HEK293 (cell line): ENCODE measurements at regions not wholly inside any gene's neighbourhood (a gene's known extent, or its start where the extent isn't known, plus 50 kb on each side); places are given as distances from the start of the nearest gene placed in this dataset.

ENCODE experiments used
- HOXA7 ChIP-seq: sonication (generic); formaldehyde crosslinking; IDR thresholded peaks from 2 replicates; pipeline ENCODE4 v1.8.1; 2022; ENCODE audit warnings: missing genetic modification reagents, borderline replicate concordance
- REST ChIP-seq: fragments of 450-650 bp; formaldehyde crosslinking; IDR thresholded peaks from 2 replicates; pipeline ENCODE4 v1.5.1; 2016; ENCODE audit warnings: missing biosample characterization, missing genetic modification characterization
- SP7 ChIP-seq: fragments of 450-650 bp; formaldehyde crosslinking; IDR thresholded peaks from 2 replicates; pipeline ENCODE4 v1.5.1; 2016; ENCODE audit warnings: missing biosample characterization, missing genetic modification characterization
- ZNF133 ChIP-seq: fragments of 450-650 bp; formaldehyde crosslinking; IDR thresholded peaks from 2 replicates; pipeline ENCODE4 v1.5.1; 2016; ENCODE audit warnings: missing biosample characterization, missing genetic modification characterization
- ZNF362 ChIP-seq: fragments of 450-650 bp; formaldehyde crosslinking; IDR thresholded peaks from 2 replicates; pipeline ENCODE4 v1.5.1; 2016; ENCODE audit warnings: missing biosample characterization, missing genetic modification characterization
- ZNF404 ChIP-seq: fragments of 450-650 bp; formaldehyde crosslinking; IDR thresholded peaks from 2 replicates; pipeline ENCODE4 v1.5.1; 2017; ENCODE audit warnings: missing biosample characterization, missing genetic modification characterization
- ZNF416 ChIP-seq: fragments of 450-650 bp; formaldehyde crosslinking; IDR thresholded peaks from 2 replicates; pipeline ENCODE4 v1.5.1; 2016; ENCODE audit warnings: missing biosample characterization, missing genetic modification characterization
- ZNF433 ChIP-seq: fragments of 450-650 bp; formaldehyde crosslinking; IDR thresholded peaks from 2 replicates; pipeline ENCODE4 v1.5.1; 2016; ENCODE audit warnings: missing biosample characterization, missing genetic modification characterization, low read depth
- ZNF549 ChIP-seq: fragments of 450-650 bp; IDR thresholded peaks from 2 replicates; pipeline ENCODE4 v1.5.1; 2018; ENCODE audit warnings: missing biosample characterization, missing genetic modification characterization, mild to moderate bottlenecking, inconsistent platforms, moderate library complexity
- ZNF558 ChIP-seq: fragments of 450-650 bp; formaldehyde crosslinking; IDR thresholded peaks from 2 replicates; pipeline ENCODE4 v1.5.1; 2016; ENCODE audit warnings: missing biosample characterization, missing genetic modification characterization
- ZNF658 ChIP-seq: fragments of 450-650 bp; formaldehyde crosslinking; IDR thresholded peaks from 2 replicates; pipeline ENCODE4; 2016; ENCODE audit warnings: missing biosample characterization, missing genetic modification characterization
- ZNF660 ChIP-seq: fragments of 450-650 bp; IDR thresholded peaks from 2 replicates; pipeline ENCODE4 v1.5.1; 2018; ENCODE audit warnings: missing biosample characterization, mild to moderate bottlenecking, missing genetic modification characterization
- TF ChIP-seq, protein P1 (sequence below): IDR thresholded peaks from 2 replicates; pipeline ENCODE4 v1.6.1; 2011; ENCODE audit warnings: mild to moderate bottlenecking, low read depth, low read length, borderline replicate concordance
- TF ChIP-seq, protein P2 (sequence below): fragments of 450-650 bp; formaldehyde crosslinking; IDR thresholded peaks from 2 replicates; pipeline ENCODE4 v1.5.1; 2016; ENCODE audit warnings: missing biosample characterization, missing genetic modification characterization

GRCh38 chr2:188078534-188078933 lies 213.1 kb upstream of the GULP1 start:
- TF ChIP-seq SP7 (tag by site-specific recombination) (no peak), ZNF362 (tag by site-specific recombination) (no peak), HOXA7 (CRISPR knock-in tag) (no peak), REST (tag by site-specific recombination) (no peak), ZNF660 (tag by site-specific recombination) (no peak), ZNF558 (tag by site-specific recombination) (no peak), ZNF433 (no peak), ZNF658 (tag by site-specific recombination) (no peak), ZNF416 (tag by site-specific recombination) (no peak), ZNF404 (tag by site-specific recombination) (no peak), ZNF549 (no peak), ZNF133 (no peak)
- TF ChIP-seq, protein P1, sequence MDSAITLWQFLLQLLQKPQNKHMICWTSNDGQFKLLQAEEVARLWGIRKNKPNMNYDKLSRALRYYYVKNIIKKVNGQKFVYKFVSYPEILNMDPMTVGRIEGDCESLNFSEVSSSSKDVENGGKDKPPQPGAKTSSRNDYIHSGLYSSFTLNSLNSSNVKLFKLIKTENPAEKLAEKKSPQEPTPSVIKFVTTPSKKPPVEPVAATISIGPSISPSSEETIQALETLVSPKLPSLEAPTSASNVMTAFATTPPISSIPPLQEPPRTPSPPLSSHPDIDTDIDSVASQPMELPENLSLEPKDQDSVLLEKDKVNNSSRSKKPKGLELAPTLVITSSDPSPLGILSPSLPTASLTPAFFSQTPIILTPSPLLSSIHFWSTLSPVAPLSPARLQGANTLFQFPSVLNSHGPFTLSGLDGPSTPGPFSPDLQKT: no peak
- TF ChIP-seq, protein P2, sequence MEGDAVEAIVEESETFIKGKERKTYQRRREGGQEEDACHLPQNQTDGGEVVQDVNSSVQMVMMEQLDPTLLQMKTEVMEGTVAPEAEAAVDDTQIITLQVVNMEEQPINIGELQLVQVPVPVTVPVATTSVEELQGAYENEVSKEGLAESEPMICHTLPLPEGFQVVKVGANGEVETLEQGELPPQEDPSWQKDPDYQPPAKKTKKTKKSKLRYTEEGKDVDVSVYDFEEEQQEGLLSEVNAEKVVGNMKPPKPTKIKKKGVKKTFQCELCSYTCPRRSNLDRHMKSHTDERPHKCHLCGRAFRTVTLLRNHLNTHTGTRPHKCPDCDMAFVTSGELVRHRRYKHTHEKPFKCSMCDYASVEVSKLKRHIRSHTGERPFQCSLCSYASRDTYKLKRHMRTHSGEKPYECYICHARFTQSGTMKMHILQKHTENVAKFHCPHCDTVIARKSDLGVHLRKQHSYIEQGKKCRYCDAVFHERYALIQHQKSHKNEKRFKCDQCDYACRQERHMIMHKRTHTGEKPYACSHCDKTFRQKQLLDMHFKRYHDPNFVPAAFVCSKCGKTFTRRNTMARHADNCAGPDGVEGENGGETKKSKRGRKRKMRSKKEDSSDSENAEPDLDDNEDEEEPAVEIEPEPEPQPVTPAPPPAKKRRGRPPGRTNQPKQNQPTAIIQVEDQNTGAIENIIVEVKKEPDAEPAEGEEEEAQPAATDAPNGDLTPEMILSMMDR (tag by site-specific recombination): no peak
